H9 (cell line): ENCODE measurements at regions not wholly inside any gene's neighbourhood (a gene's known extent, or its start where the extent isn't known, plus 50 kb on each side); places are given as distances from the start of the nearest gene placed in this dataset.

Experiments used
- DNase-seq: peaks from one replicate; pipeline ENCODE4 v3.0.0-alpha.2; 2017
- H2AFZ ChIP-seq: one replicate; pipeline ENCODE4 v1.6.1; 2013; ENCODE audit warnings: mild to moderate bottlenecking, low read length, control low read depth, moderate library complexity
- H2AK5ac ChIP-seq: 2 replicates; pipeline ENCODE4 v1.6.1; 2013; ENCODE audit warnings: low read length, control low read depth, mixed read lengths; ENCODE audit not compliant: insufficient read length
- H2BK120ac ChIP-seq: one replicate; pipeline ENCODE4 v1.6.1; 2013; ENCODE audit warnings: low read depth, mild to moderate bottlenecking, low read length, control low read depth, inconsistent platforms; ENCODE audit not compliant: poor library complexity, severe bottlenecking
- H2BK12ac ChIP-seq: 2 replicates; pipeline ENCODE4 v1.6.1; 2013; ENCODE audit warnings: low read length, control low read depth, mixed read lengths, low read depth; ENCODE audit not compliant: insufficient read length
- H2BK15ac ChIP-seq: 2 replicates; pipeline ENCODE4 v1.6.1; 2013; ENCODE audit warnings: low read depth, low read length, control low read depth
- H2BK20ac ChIP-seq: one replicate; pipeline ENCODE4 v1.6.1; 2013; ENCODE audit warnings: low read depth, mild to moderate bottlenecking, low read length, control low read depth, inconsistent platforms; ENCODE audit not compliant: poor library complexity, severe bottlenecking
- H2BK5ac ChIP-seq: 2 replicates; pipeline ENCODE4 v1.6.1; 2013; ENCODE audit warnings: low read length, control low read depth, mixed read lengths; ENCODE audit not compliant: insufficient read length
- H3K14ac ChIP-seq: 2 replicates; pipeline ENCODE4 v1.6.1; 2013; ENCODE audit warnings: low read length, control low read depth; ENCODE audit not compliant: insufficient read depth
- H3K18ac ChIP-seq: 2 replicates; pipeline ENCODE4 v1.6.1; 2013; ENCODE audit warnings: low read depth, mild to moderate bottlenecking, mixed read lengths, low read length, control low read depth; ENCODE audit not compliant: insufficient read length
- H3K23ac ChIP-seq: 2 replicates; pipeline ENCODE4 v1.6.1; 2013; ENCODE audit warnings: low read length, control low read depth, mixed read lengths, low read depth; ENCODE audit not compliant: insufficient read length
- H3K23me2 ChIP-seq: 2 replicates; pipeline ENCODE4 v1.6.1; 2013; ENCODE audit warnings: low read depth, mild to moderate bottlenecking, mixed read lengths, low read length, control low read depth; ENCODE audit not compliant: insufficient read length, poor library complexity, severe bottlenecking
- H3K27ac ChIP-seq: 2 replicates; pipeline ENCODE4 v1.5.1; 2013; ENCODE audit warnings: low read length, control low read depth, mixed read lengths, low read depth; ENCODE audit not compliant: insufficient read length
- H3K27me3 ChIP-seq: 2 replicates; pipeline ENCODE4 v1.6.1; 2013; ENCODE audit warnings: low read length, control low read depth, inconsistent platforms; ENCODE audit not compliant: insufficient read depth
- H3K4ac ChIP-seq: 2 replicates; pipeline ENCODE4 v1.6.1; 2013; ENCODE audit warnings: low read depth, mild to moderate bottlenecking, control low read depth, inconsistent platforms, low read length, moderate library complexity
- H3K4me1 ChIP-seq: 2 replicates; pipeline ENCODE4 v1.6.1; 2013; ENCODE audit warnings: low read length, control low read depth, inconsistent platforms; ENCODE audit not compliant: insufficient read depth
- H3K4me2 ChIP-seq: 2 replicates; pipeline ENCODE4 v1.6.1; 2013; ENCODE audit warnings: low read length, control low read depth, mixed read lengths; ENCODE audit not compliant: insufficient read length, insufficient read depth
- H3K56ac ChIP-seq: 2 replicates; pipeline ENCODE4 v1.6.1; 2013; ENCODE audit warnings: low read depth, mild to moderate bottlenecking, mixed read lengths, low read length, control low read depth; ENCODE audit not compliant: insufficient read length
- H3K79me1 ChIP-seq: 2 replicates; pipeline ENCODE4 v1.6.1; 2013; ENCODE audit warnings: low read depth, mild to moderate bottlenecking, moderate library complexity, low read length, control low read depth, inconsistent platforms; ENCODE audit not compliant: insufficient read depth, poor library complexity, severe bottlenecking
- H3K79me2 ChIP-seq: 2 replicates; pipeline ENCODE4 v1.6.1; 2013; ENCODE audit warnings: low read length, control low read depth, inconsistent platforms; ENCODE audit not compliant: insufficient read depth
- H3K9ac ChIP-seq: 2 replicates; pipeline ENCODE4 v1.6.1; 2013; ENCODE audit warnings: low read length, control low read depth, mixed read lengths; ENCODE audit not compliant: insufficient read length; ENCODE audit errors: extremely low read depth
- H3K9me3 ChIP-seq: one replicate; pipeline ENCODE4 v1.6.1; 2013; ENCODE audit warnings: low read depth, low read length, inconsistent platforms; ENCODE audit not compliant: control insufficient read depth
- H3T11ph ChIP-seq: one replicate; pipeline ENCODE4 v1.6.1; 2013; ENCODE audit warnings: mild to moderate bottlenecking, low read length, control low read depth, inconsistent platforms
- H4K20me1 ChIP-seq: one replicate; pipeline ENCODE4 v1.6.1; 2013; ENCODE audit not compliant: control insufficient read depth, insufficient read length, insufficient read depth
- H4K5ac ChIP-seq: 2 replicates; pipeline ENCODE4 v1.6.1; 2013; ENCODE audit warnings: low read depth, mild to moderate bottlenecking, mixed read lengths, low read length, control low read depth; ENCODE audit not compliant: insufficient read length
- H4K8ac ChIP-seq: replicated peaks from 2 replicates; pipeline ENCODE4 v1.6.1; 2013; ENCODE audit warnings: low read length, control low read depth, mixed read lengths, low read depth; ENCODE audit not compliant: insufficient read length
- H4K91ac ChIP-seq: 2 replicates; pipeline ENCODE4 v1.6.1; 2013; ENCODE audit warnings: low read depth, mild to moderate bottlenecking, moderate library complexity, mixed read lengths, low read length, control low read depth; ENCODE audit not compliant: insufficient read length
- H3K27ac Mint-ChIP-seq, 3 experiments: 2 replicates in 2 of 3; 3 replicates in 1 of 3; pipeline ENCODE4 v1.8.0; 2020 to 2021; ENCODE audit warnings: mixed read lengths in 3 of 3, mild to moderate bottlenecking in 1 of 3, moderate library complexity in 1 of 3
- H3K27me3 Mint-ChIP-seq: 2 replicates; pipeline ENCODE4 v1.8.0; 2021; ENCODE audit warnings: low read depth, mild to moderate bottlenecking, moderate library complexity, mixed read lengths
- H3K36me3 Mint-ChIP-seq, 3 experiments: 2 replicates in 2 of 3; 3 replicates in 1 of 3; pipeline ENCODE4 v1.8.0; 2020 to 2021; ENCODE audit warnings: low read depth in 3 of 3, mixed read lengths in 3 of 3; ENCODE audit not compliant: insufficient read depth in 1 of 3
- H3K4me1 Mint-ChIP-seq, 2 experiments: 2 replicates each; pipeline ENCODE4 v1.8.0; 2020; ENCODE audit warnings: mixed read lengths in 2 of 2
- H3K4me3 Mint-ChIP-seq, 2 experiments: 2 replicates in 1 of 2; 3 replicates in 1 of 2; pipeline ENCODE4 v1.8.0; 2020 to 2021; ENCODE audit warnings: mild to moderate bottlenecking in 2 of 2, mixed read lengths in 2 of 2, moderate library complexity in 1 of 2
- H3K9me3 Mint-ChIP-seq, 2 experiments: 2 replicates in 1 of 2; 3 replicates in 1 of 2; pipeline ENCODE4 v1.8.0; 2020; ENCODE audit warnings: mild to moderate bottlenecking in 2 of 2, mixed read lengths in 2 of 2, moderate library complexity in 1 of 2
- CTCF ChIP-seq: fragments of 200-600 bp; sonication (generic); conservative IDR thresholded peaks from 3 replicates; pipeline ENCODE4 v1.8.0; 2021; ENCODE audit warnings: antibody characterized with exemption, mild to moderate bottlenecking
- WGBS: extraction: QIAGEN DNeasy Blood & Tissue Kit; methylation state at CpG from one replicate; pipeline ENCODE4 v1.1.7; 2013; ENCODE audit warnings: missing lambda C conversion rate, low lambda C conversion rate, mixed read lengths; ENCODE audit not compliant: insufficient read length; ENCODE audit errors: extremely low coverage; 5-methylcytosine and 5-hydroxymethylcytosine counted together

GRCh38 chr1:199422206-199422605 lies 605.3 kb upstream of the NR5A2 start:
- Histone ChIP-seq H2BK120ac (no peak overlapping the region), H4K91ac (no peak overlapping the region), H3K79me2 (no peaks in the 10 kb centered on the region), H3K9me3 (no peaks in the 10 kb centered on the region), H2BK12ac (no peak overlapping the region), H2AFZ (no peak overlapping the region), H3T11ph (no peak overlapping the region), H3K9ac (no peak overlapping the region), H3K4ac (no peak overlapping the region), H4K8ac (no peak overlapping the region), H3K18ac (no peak overlapping the region), H3K4me2 (no peak overlapping the region), H3K79me1 (no peaks in the 10 kb centered on the region), H3K56ac (no peak overlapping the region), H3K27me3 (no peaks in the 10 kb centered on the region), H3K27ac (no peak overlapping the region), H3K23me2 (no peaks in the 10 kb centered on the region), H3K4me1 (no peaks in the 10 kb centered on the region), H3K14ac (no peak overlapping the region), H2AK5ac (no peak overlapping the region), H4K5ac (no peak overlapping the region), H4K20me1 (no peaks in the 10 kb centered on the region), H2BK15ac (no peak overlapping the region), H2BK5ac (no peak overlapping the region), H2BK20ac (no peak overlapping the region), H3K23ac (no peak overlapping the region)
- H3K36me3 Mint-ChIP-seq = peaks cover 1 to 5% (median 2%) of the 10 kb centered on the region in 3 experiments; a peak in 3 of 7 replicates
- WGBS = no CpG with 5 or more reads among the region's 1 CpG
- no peak overlapping the region; a peak in 1 of 7 replicates for H3K27ac Mint-ChIP-seq
- no peak overlapping the region for H3K4me3 Mint-ChIP-seq
- H3K4me1 Mint-ChIP-seq = no peaks in the 10 kb centered on the region
- H3K9me3 Mint-ChIP-seq = peaks cover 7 to 12% of the 10 kb centered on the region in 2 experiments
- peak; percentile 68 for TF ChIP-seq CTCF
- no peaks in the 10 kb centered on the region for H3K27me3 Mint-ChIP-seq
- peak; percentile 62 for DNase-seq
